Neural progenitor cell (in vitro differentiated cells): ENCODE measurements at regions not wholly inside any gene's neighbourhood (a gene's known extent, or its start where the extent isn't known, plus 50 kb on each side); places are given as distances from the start of the nearest gene placed in this dataset.

ENCODE experiments used
- CTCF ChIP-seq: fragments of 200-600 bp; sonication (generic); IDR thresholded peaks from 2 replicates; pipeline ENCODE4 v1.5.1; 2017; ENCODE audit warnings: antibody characterized with exemption, mild to moderate bottlenecking
- EZH2 ChIP-seq: fragments of 200-600 bp; sonication (generic); IDR thresholded peaks from 2 replicates; pipeline ENCODE4 v1.6.1; 2017; ENCODE audit warnings: antibody characterized with exemption, mild to moderate bottlenecking, moderate library complexity

- TF ChIP-seq CTCF, result no peak
- TF ChIP-seq EZH2, result no peak
Measured at GRCh38 chr3:177981576-177981975, 554.7 kb upstream of the KCNMB2 start.
